Loucy (cell line): ENCODE measurements at regions not wholly inside any gene's neighbourhood (a gene's known extent, or its start where the extent isn't known, plus 50 kb on each side); places are given as distances from the start of the nearest gene placed in this dataset.
A peak's percentile ranks its signal among the peaks of the same experiment; 100 is the strongest.

Experiments
- H2AFZ ChIP-seq: fragments of 200-600 bp; sonication (generic); 2 replicates; pipeline ENCODE4 v1.6.0; 2016; ENCODE audit warnings: antibody characterized with exemption, mild to moderate bottlenecking, low read length, moderate library complexity
- H3F3A ChIP-seq: fragments of 200-600 bp; 2 replicates; pipeline ENCODE4 v1.6.0; 2016; ENCODE audit warnings: antibody characterized with exemption, low read depth, mild to moderate bottlenecking
- H3K27me3 ChIP-seq: fragments of 200-600 bp; sonication (generic); 2 replicates; pipeline ENCODE4 v1.6.1; 2014; ENCODE audit warnings: low read length, mild to moderate bottlenecking; ENCODE audit not compliant: insufficient read depth, poor library complexity, severe bottlenecking
- H3K36me3 ChIP-seq: fragments of 200-600 bp; sonication (generic); 2 replicates; pipeline ENCODE4 v1.6.1; 2016; ENCODE audit warnings: low read length; ENCODE audit not compliant: insufficient read depth
- H3K4me1 ChIP-seq: fragments of 200-600 bp; sonication (generic); 2 replicates; pipeline ENCODE4 v1.5.1; 2014; ENCODE audit warnings: low read length, mild to moderate bottlenecking; ENCODE audit not compliant: insufficient read depth, poor library complexity, severe bottlenecking
- H3K4me2 ChIP-seq: fragments of 200-600 bp; sonication (generic); 2 replicates; pipeline ENCODE4 v1.6.0; 2014; ENCODE audit warnings: antibody characterized with exemption, low read length, low read depth, mild to moderate bottlenecking; ENCODE audit not compliant: poor library complexity, severe bottlenecking
- H3K4me3 ChIP-seq: fragments of 200-600 bp; sonication (generic); 2 replicates; pipeline ENCODE4 v1.5.1; 2014; ENCODE audit warnings: low read length, mild to moderate bottlenecking, mixed read lengths; ENCODE audit not compliant: poor library complexity, severe bottlenecking
- H3K79me2 ChIP-seq: fragments of 200-600 bp; sonication (generic); 2 replicates; pipeline ENCODE4 v1.6.1; 2014; ENCODE audit warnings: low read length; ENCODE audit not compliant: insufficient read depth
- H3K9ac ChIP-seq: fragments of 200-600 bp; sonication (generic); 2 replicates; pipeline ENCODE4 v1.6.0; 2014; ENCODE audit warnings: mild to moderate bottlenecking, low read depth, low read length, moderate library complexity; ENCODE audit not compliant: poor library complexity, severe bottlenecking
- H3K9me2 ChIP-seq: fragments of 200-600 bp; sonication (generic); replicated peaks from 2 replicates; pipeline ENCODE4 v1.6.1; 2016; ENCODE audit warnings: low read depth, low read length, mixed read lengths
- H3K9me3 ChIP-seq: fragments of 200-600 bp; sonication (generic); 2 replicates; pipeline ENCODE4 v1.6.1; 2014; ENCODE audit warnings: mild to moderate bottlenecking, antibody characterized with exemption, low read length, low read depth; ENCODE audit not compliant: insufficient read depth
- H4K20me1 ChIP-seq: fragments of 200-600 bp; sonication (generic); 2 replicates; pipeline ENCODE4 v1.6.0; 2014; ENCODE audit warnings: antibody characterized with exemption, low read length, mild to moderate bottlenecking; ENCODE audit not compliant: insufficient read depth, poor library complexity, severe bottlenecking
- EZH2phosphoT487 ChIP-seq: fragments of 200-600 bp; IDR thresholded peaks from 2 replicates; pipeline ENCODE4 v1.6.1; 2018; ENCODE audit warnings: antibody characterized with exemption, mild to moderate bottlenecking, moderate library complexity, borderline replicate concordance
- TF ChIP-seq, protein P1 (sequence below): fragments of 200-600 bp; sonication (generic); conservative IDR thresholded peaks from 2 replicates; pipeline ENCODE4 v1.5.1; 2014; ENCODE audit warnings: mild to moderate bottlenecking, antibody characterized with exemption, low read length

DNA sequence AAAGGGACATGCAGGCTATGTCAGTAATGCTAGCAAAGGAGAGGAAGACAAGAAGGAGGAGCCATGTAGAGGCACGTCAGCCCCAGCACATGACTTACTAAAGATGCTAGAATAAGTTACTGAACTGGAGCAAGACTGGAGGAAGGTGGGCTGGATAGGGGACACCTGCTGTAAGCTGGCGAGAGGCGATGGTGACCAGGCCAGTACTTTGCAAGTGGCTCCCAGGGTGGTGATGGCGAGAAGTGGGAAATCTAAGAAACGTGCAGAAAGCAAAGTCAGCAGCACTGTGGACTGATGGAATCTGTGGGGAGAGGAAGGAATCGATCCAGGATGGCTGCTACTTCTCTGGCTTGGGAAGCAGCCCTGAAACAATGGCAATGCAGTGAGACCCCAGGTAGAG, 617.1 kb upstream of the ADAMTS16 start:
- Histone ChIP-seq H3K9me2 (no peaks in the 10 kb centered on the region), H3K36me3 (no peaks in the 10 kb centered on the region), H3K79me2 (no peaks in the 10 kb centered on the region), H3K9ac (no peak overlapping the region), H3K4me3 (no peak overlapping the region), H2AFZ (peak overlapping the region; percentile 11), H3K4me2 (no peak overlapping the region), H3F3A (no peaks in the 10 kb centered on the region), H3K4me1 (no peaks in the 10 kb centered on the region), H3K9me3 (no peaks in the 10 kb centered on the region), H3K27me3 (no peaks in the 10 kb centered on the region), H4K20me1 (no peaks in the 10 kb centered on the region)
- TF ChIP-seq, protein P1, sequence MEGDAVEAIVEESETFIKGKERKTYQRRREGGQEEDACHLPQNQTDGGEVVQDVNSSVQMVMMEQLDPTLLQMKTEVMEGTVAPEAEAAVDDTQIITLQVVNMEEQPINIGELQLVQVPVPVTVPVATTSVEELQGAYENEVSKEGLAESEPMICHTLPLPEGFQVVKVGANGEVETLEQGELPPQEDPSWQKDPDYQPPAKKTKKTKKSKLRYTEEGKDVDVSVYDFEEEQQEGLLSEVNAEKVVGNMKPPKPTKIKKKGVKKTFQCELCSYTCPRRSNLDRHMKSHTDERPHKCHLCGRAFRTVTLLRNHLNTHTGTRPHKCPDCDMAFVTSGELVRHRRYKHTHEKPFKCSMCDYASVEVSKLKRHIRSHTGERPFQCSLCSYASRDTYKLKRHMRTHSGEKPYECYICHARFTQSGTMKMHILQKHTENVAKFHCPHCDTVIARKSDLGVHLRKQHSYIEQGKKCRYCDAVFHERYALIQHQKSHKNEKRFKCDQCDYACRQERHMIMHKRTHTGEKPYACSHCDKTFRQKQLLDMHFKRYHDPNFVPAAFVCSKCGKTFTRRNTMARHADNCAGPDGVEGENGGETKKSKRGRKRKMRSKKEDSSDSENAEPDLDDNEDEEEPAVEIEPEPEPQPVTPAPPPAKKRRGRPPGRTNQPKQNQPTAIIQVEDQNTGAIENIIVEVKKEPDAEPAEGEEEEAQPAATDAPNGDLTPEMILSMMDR, result no peak
- TF ChIP-seq EZH2phosphoT487, result no peak

DNA sequence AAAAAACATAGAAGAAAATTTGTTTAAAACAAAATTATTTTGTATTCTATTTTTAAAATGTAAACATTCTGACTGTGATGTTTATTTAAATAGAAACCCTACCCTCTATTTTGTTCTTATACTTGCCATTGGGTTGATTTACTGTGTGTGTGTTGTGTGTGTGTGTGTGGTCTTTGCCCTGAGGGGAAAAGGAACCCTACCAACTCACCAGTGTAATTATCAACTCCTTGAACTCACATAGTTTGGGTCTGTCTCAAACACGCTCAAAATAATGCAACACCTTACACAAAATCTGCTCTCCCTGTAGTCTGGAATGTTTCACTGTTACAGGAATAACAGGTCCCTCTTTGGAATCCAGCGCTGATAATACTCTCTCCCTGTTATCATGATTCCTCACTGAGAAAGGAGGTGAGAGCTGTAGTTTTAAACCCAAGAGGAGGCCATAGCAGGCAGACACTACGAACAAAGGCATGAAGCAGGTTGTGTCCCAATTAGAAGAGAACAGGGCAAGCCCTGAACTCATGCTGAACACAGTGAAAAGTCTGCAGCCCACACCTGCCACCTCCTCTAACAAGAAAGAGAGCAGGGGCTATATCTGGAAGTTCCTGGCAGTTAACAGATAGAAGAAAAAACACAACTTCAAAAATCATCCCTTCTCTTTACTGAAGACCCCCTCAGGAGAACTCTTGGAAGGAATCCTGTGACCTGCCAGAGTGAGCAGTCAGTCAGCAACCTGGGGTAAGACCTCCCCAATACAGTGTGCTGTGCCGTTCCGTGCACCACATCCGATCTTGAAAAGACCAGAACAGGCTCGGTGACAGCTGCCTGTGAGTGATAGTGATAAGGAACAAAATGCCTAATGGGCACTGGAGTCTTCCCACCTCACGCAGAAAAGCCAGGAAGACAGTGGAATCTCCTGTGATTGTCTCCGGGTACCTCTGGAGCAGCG, 608.1 kb upstream of the ADAMTS16 start:
- Histone ChIP-seq H3K4me1 (peaks cover 67% of the 10 kb centered on the region), H3K27me3 (no peaks in the 10 kb centered on the region), H3K79me2 (no peaks in the 10 kb centered on the region), H3K36me3 (no peaks in the 10 kb centered on the region), H3F3A (peaks cover 8% of the 10 kb centered on the region; the same call in 1 of the 2 replicates), H3K9me2 (no peaks in the 10 kb centered on the region), H2AFZ (peak overlapping the region; percentile 45), H3K9me3 (no peaks in the 10 kb centered on the region), H3K4me2 (peak overlapping the region; percentile 75), H4K20me1 (no peaks in the 10 kb centered on the region), H3K9ac (peak overlapping the region; percentile 66), H3K4me3 (peak overlapping the region; percentile 62)
- TF ChIP-seq, protein P1, result no peak
- TF ChIP-seq EZH2phosphoT487, result no peak

DNA sequence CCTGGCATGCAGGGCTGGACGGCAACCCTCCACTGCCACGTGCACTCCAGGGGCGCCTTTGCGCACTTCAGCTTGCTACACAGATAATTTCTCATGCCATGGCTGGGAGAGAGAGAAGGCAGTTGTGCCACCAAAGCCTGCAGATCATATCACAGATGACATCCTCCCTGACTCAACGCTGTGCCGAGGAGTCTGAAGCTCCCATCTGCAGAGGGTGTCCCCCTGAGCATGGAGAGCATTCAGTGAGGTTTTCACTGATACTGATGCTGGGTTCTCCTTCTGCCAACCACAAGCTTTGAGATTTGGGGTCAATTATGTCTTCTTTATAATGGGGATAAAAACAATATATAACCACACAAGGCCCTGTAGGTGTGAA, 607.4 kb upstream of the ADAMTS16 start:
- Histone ChIP-seq H3K27me3 (no peaks in the 10 kb centered on the region), H3K4me2 (peak overlapping the region; percentile 75), H3F3A (peaks cover 8% of the 10 kb centered on the region; the same call in 1 of the 2 replicates), H2AFZ (peak overlapping the region; percentile 45), H3K9ac (peak overlapping the region; percentile 66), H3K9me2 (no peaks in the 10 kb centered on the region), H3K79me2 (no peaks in the 10 kb centered on the region), H3K4me1 (peaks cover 67% of the 10 kb centered on the region), H3K9me3 (no peaks in the 10 kb centered on the region), H3K36me3 (no peaks in the 10 kb centered on the region), H4K20me1 (no peaks in the 10 kb centered on the region), H3K4me3 (peak overlapping the region; percentile 62)
- TF ChIP-seq, protein P1, result no peak
- TF ChIP-seq EZH2phosphoT487, result no peak
